ENCODE measurements at regions not wholly inside any gene's neighbourhood (a gene's known extent, or its start where the extent isn't known, plus 50 kb on each side); places are given as distances from the start of the nearest gene placed in this dataset.

DNA sequence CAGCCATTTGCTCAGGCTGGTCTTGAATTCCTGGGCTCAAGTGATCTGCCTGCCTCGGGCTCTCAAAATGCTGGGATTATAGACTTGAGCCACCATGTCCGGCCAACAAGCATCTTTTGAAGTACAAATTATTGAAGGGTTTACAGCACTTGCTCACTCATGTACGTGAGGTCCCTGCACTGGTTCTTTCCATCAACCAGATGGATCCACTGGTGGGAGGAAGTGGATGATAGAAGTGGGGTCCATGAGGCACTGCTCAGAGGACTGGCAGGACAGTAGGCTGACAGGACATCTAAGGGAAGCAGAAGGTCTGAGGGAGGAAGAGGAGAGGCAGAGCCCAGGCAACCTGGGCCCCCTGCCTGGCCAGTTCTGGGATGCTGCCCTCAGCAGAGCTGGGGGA, 109.2 kb upstream of the NXT1 start:
- CTCF ChIA-PET: no interaction called here
- DNase-seq: no peak
- Histone ChIP-seq H3K4me3 (ENCODE audit: control extremely low read depth in 1 of 5, extremely low read depth in 1 of 5, insufficient read depth in 1 of 5, low read depth in 2 of 5, low read length in 4 of 5) (no peak overlapping the region), H3K9me3 (ENCODE audit: control extremely low read depth in 1 of 3, control insufficient read depth in 2 of 3, insufficient read depth in 1 of 3, low read length in 2 of 3) (peaks cover 0 to 16% (median 4%) of the 10 kb centered on the region in 3 donors), H3K4me2 (replicated peaks; ENCODE audit: low read depth, low read length, poor library complexity, severe bottlenecking) (no peak overlapping the region), H3K4me1 (ENCODE audit: control insufficient read depth in 2 of 2, insufficient read depth in 2 of 2, low read length in 2 of 2) (peaks cover 0 to 5% of the 10 kb centered on the region in 2 donors), H3K27ac (ENCODE audit: low read length in 2 of 2) (no peak overlapping the region), H3K79me2 (ENCODE audit: control insufficient read depth, insufficient read depth, low read length) (no peaks in the 10 kb centered on the region), H3K36me3 (replicated peaks in 1 of 2; ENCODE audit: control extremely low read depth in 1 of 2, control insufficient read depth in 1 of 2, extremely low read depth in 1 of 2, insufficient read depth in 2 of 2, low read length in 1 of 2) (no peaks in the 10 kb centered on the region), H4K20me1 (ENCODE audit: control insufficient read depth, insufficient read depth, low read length, poor library complexity, severe bottlenecking) (no peaks in the 10 kb centered on the region), H2AFZ (ENCODE audit: insufficient read depth, low read depth, low read length, poor library complexity, severe bottlenecking) (no peak overlapping the region), H3K27me3 (replicated peaks in 1 of 4; ENCODE audit: control extremely low read depth in 1 of 4, control insufficient read depth in 3 of 4, insufficient read depth in 4 of 4, low read length in 3 of 4) (peaks cover 0 to 11% (median 0%) of the 10 kb centered on the region in 4 experiments), H3K9ac (ENCODE audit: low read length) (no peak overlapping the region)
- Mint-ChIP-seq H3K4me3 (no peak overlapping the region), H3K27me3 (peaks cover 16% of the 10 kb centered on the region), H3K27ac (no peak overlapping the region), H3K4me1 (peaks cover 2% of the 10 kb centered on the region), H3K9me3 (ENCODE audit: insufficient read depth) (peaks cover 6% of the 10 kb centered on the region)
- WGBS (ENCODE audit: insufficient coverage): 92% methylated on average over 3 of the region's 3 CpGs
- POLR2A ChIA-PET: no interaction called here
- TF ChIP-seq EZH2 (IDR thresholded peaks at IDR 0.05; ENCODE audit: borderline replicate concordance, insufficient read depth, low read depth, low read length, poor library complexity, severe bottlenecking): no peak
- TF ChIP-seq, protein P1, sequence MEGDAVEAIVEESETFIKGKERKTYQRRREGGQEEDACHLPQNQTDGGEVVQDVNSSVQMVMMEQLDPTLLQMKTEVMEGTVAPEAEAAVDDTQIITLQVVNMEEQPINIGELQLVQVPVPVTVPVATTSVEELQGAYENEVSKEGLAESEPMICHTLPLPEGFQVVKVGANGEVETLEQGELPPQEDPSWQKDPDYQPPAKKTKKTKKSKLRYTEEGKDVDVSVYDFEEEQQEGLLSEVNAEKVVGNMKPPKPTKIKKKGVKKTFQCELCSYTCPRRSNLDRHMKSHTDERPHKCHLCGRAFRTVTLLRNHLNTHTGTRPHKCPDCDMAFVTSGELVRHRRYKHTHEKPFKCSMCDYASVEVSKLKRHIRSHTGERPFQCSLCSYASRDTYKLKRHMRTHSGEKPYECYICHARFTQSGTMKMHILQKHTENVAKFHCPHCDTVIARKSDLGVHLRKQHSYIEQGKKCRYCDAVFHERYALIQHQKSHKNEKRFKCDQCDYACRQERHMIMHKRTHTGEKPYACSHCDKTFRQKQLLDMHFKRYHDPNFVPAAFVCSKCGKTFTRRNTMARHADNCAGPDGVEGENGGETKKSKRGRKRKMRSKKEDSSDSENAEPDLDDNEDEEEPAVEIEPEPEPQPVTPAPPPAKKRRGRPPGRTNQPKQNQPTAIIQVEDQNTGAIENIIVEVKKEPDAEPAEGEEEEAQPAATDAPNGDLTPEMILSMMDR (IDR thresholded peaks at IDR 0.05): no peak
- intact Hi-C loops (cut with micrococcal nuclease): no loop called here
- ATAC-seq (ENCODE audit: low read depth): no peak

DNA sequence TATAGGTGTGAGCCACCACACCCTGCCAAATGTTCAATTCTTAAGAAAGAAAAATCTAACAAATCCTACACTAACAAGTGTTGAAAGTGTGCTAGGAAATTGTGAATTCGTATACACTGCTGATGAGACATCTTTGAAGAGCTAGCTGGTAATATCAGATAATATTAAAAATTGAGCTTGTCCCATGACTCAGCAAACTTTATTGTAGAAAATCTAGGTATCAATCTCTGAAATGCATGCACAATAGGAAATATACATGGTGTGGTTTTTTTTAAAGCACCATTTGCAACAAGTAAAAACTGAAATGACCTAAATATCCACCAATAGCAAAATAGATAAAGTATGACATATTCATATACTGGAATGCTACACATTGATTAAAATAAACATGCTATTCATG, 110.1 kb upstream of the NXT1 start:
- intact Hi-C loops (cut with micrococcal nuclease): no loop called here
- Histone ChIP-seq H3K9ac (ENCODE audit: low read length) (no peak overlapping the region), H3K4me2 (replicated peaks; ENCODE audit: low read depth, low read length, poor library complexity, severe bottlenecking) (no peak overlapping the region), H3K9me3 (ENCODE audit: control extremely low read depth in 1 of 3, control insufficient read depth in 2 of 3, insufficient read depth in 1 of 3, low read length in 2 of 3) (peaks cover 0 to 13% (median 4%) of the 10 kb centered on the region in 3 donors), H3K4me3 (ENCODE audit: control extremely low read depth in 1 of 5, extremely low read depth in 1 of 5, insufficient read depth in 1 of 5, low read depth in 2 of 5, low read length in 4 of 5) (no peak overlapping the region), H3K79me2 (ENCODE audit: control insufficient read depth, insufficient read depth, low read length) (no peaks in the 10 kb centered on the region), H3K36me3 (replicated peaks in 1 of 2; ENCODE audit: control extremely low read depth in 1 of 2, control insufficient read depth in 1 of 2, extremely low read depth in 1 of 2, insufficient read depth in 2 of 2, low read length in 1 of 2) (no peaks in the 10 kb centered on the region), H2AFZ (ENCODE audit: insufficient read depth, low read depth, low read length, poor library complexity, severe bottlenecking) (no peak overlapping the region), H3K27me3 (replicated peaks in 1 of 4; ENCODE audit: control extremely low read depth in 1 of 4, control insufficient read depth in 3 of 4, insufficient read depth in 4 of 4, low read length in 3 of 4) (peaks cover 0 to 11% (median 0%) of the 10 kb centered on the region in 4 experiments), H3K27ac (ENCODE audit: low read length in 2 of 2) (no peak overlapping the region), H3K4me1 (ENCODE audit: control insufficient read depth in 2 of 2, insufficient read depth in 2 of 2, low read length in 2 of 2) (no peaks in the 10 kb centered on the region), H4K20me1 (ENCODE audit: control insufficient read depth, insufficient read depth, low read length, poor library complexity, severe bottlenecking) (no peaks in the 10 kb centered on the region)
- TF ChIP-seq EZH2 (IDR thresholded peaks at IDR 0.05; ENCODE audit: borderline replicate concordance, insufficient read depth, low read depth, low read length, poor library complexity, severe bottlenecking): no peak
- TF ChIP-seq, protein P1 (IDR thresholded peaks at IDR 0.05): no peak
- POLR2A ChIA-PET: no interaction called here
- ATAC-seq (ENCODE audit: low read depth) (no peak), DNase-seq (no peak)
- WGBS (ENCODE audit: insufficient coverage): no CpG with 5 or more reads among the region's 1 CpG
- peaks cover 12% of the 10 kb centered on the region for H3K27me3 Mint-ChIP-seq
- no peaks in the 10 kb centered on the region for H3K4me1 Mint-ChIP-seq
- peaks cover 6% of the 10 kb centered on the region for H3K9me3 Mint-ChIP-seq (ENCODE audit: insufficient read depth)
- H3K27ac Mint-ChIP-seq: no peak overlapping the region
- CTCF ChIA-PET: no interaction called here
- H3K4me3 Mint-ChIP-seq: no peak overlapping the region
